ENCODE measurements at regions not wholly inside any gene's neighbourhood (a gene's known extent, or its start where the extent isn't known, plus 50 kb on each side); places are given as distances from the start of the nearest gene placed in this dataset.

DNA sequence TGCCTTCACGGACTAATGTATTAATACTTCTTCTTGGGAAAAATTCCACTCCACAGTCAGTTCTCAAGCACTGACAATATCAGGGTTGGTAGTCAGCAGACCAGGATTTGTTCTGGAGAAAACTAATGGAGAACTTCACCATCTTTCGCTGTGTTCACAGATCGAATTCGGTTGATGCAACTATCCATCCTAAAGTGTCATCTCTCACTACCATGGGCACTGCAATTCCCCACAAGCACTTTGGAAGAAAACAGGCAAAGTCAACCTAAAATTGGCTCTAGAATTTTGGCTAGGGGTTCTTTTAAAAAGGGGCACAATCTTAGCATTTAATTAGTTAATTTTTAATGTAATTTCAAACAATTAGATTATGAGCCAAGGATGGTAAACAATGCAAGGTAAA is 164.4 kb downstream of the HGF start:
- DNase-seq: no peak

GRCh38 chr7:81604808-81605174 is 165.1 kb downstream of the HGF start:
- no peak for DNase-seq

DNA sequence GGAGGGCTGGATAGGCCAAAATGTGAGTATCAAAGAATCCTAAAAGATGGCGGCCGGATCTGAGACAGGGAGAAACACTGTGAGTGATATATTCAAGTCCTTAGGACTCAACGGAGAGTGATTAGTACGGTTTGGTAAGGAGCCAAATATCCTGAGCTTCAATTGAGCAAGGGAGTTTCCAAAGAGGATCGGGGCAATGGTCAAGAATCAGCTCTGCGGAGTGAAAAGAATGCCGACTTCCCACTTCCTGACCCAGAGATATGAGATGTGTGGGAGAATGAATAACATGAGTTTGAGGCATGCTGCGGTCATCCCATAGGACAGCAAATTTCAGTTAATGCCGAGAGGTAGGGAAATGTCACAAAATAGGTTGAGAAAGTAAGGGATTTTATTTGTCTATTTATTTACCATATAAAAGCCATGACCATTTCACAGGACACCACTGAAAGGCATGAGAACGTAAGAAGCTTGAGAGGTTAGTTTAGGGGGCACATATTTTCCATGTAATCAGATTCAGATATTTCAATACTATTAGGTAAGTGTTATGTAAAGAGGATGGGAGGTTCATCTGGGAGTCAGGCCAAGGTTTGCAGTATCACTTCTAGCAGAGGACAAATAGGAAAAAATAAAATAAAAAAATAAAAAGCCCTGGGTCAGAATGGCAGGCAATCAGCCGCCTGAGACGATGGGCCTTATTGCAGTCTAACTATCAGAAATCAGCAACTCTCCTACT is 165.6 kb downstream of the HGF start:
- no peak for DNase-seq

DNA sequence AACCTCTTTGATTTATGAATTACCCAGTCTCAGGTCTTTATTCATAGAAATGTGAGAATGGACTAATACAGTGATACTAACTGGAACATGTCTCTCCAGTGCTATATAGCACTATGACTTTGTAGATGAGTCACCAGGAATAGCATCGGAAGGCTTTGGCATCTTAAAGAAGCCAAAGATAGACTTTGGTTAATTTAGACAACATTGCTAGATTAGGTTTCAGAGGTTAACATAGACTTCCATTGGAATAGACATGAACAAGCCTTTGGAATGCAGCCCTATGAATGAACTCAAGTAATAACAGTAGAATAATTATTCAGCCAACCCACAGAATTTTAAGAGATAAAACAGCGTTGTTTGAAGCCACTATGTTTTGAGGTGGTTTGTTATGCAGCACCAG is 169.2 kb downstream of the HGF start:
- DNase-seq: no peak

DNA sequence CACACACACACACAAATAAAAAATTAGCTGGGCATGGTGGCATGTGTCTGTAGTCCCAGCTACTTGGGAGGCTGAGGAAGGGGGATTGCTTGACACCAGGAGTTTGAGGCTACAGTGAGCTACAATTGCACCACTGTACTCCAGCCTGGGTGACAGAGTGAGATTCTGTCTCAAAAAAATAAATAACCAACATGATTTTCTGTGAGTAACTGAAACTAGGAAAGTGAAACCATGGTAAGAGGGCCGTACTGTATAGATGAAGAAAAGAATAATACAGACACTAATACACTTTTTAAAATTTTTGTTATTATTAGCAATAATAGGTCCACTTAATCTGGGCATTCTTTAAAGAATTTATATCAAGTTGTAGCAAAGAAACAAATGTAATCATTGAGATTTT is 170.9 kb downstream of the HGF start:
- no peak for DNase-seq

- no peak for DNase-seq
Measured at GRCh38 chr7:81594767-81595166, 175.1 kb downstream of the HGF start.

- DNase-seq: no peak
Measured at GRCh38 chr7:81590131-81590530, 179.7 kb downstream of the HGF start.

DNA sequence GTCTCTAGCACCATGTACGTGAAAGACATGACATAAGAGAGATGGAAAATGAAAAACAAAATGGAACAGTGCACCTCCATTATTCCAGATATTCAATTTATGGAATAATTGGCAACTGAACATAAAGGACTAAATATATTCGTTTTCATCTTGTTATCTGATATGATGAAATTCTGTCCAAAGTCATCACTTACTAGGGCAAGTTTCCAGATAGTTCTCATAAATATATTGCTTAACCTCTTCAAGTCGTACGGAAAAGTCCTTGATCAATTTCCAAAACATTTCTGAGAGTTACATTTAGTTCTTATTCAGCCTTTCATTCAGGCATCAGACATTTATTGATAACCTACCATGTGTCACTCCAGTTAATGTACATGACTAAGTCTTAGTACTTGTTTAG is 185.2 kb downstream of the HGF start:
- no peak for DNase-seq

DNA sequence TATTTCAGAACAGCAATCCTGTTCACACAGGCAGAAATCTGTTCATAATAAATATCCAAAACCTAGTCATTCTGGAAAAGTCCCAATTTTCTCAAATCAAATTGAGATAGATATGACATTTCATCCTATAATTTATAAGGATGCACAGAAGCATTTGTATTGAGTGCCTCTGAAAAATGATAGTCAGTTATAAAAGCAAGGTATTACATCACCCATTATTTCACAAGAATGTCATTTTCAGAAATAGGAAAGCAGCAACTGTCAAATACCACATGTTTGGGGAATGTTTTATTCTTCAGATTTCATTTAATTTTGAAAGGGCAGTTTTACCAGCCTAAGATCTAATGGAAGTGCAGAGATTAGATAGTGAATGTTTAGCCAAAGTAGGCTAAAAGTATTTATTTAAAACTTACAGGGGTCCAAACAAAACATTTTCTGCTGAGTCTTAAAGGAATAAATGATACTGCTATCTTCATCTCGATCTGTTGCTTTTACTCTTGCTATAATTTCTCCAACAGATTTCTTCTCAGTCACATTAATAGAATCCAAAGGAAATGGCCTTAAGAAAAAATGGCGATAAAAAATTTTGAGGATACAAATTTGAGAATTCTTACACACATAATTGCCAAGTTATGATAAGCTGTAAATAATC is 185.8 kb downstream of the HGF start:
- DNase-seq: no peak

- DNase-seq: no peak
Measured at GRCh38 chr7:81583090-81583489, 186.8 kb downstream of the HGF start.

GRCh38 chr7:81577642-81578340 is 192.1 kb downstream of the HGF start:
- DNase-seq: no peak

DNA sequence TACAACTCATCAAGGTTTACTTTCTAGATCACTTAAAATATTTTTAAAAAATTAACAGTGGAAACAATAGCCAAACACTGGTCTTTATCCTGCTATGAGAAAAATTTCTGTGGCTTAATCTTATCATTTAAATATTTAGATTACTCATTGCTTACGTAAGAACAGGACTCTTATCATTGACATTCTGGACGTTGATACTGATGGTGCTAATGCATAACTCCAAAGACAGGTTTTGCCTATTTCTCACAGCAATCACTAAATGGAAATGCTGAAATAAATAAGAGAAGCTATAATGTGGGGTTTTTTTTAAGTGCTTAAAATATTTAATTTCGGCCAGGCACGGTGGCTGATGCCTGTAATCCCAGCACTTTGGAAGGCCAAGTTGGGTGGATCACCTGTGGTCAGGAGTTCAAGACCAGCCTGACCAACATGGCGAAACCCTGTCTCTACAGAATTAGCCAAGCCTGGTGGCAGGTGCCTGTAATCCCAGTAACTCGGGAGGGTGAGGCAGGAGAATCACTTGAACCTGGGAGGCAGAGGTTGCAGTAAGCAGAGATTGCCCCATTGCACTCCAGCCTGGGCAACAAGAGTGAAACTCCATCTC is 195.0 kb downstream of the HGF start:
- DNase-seq: no peak

- DNase-seq: no peak
Measured at GRCh38 chr7:81573932-81574331, 195.9 kb downstream of the HGF start.

DNA sequence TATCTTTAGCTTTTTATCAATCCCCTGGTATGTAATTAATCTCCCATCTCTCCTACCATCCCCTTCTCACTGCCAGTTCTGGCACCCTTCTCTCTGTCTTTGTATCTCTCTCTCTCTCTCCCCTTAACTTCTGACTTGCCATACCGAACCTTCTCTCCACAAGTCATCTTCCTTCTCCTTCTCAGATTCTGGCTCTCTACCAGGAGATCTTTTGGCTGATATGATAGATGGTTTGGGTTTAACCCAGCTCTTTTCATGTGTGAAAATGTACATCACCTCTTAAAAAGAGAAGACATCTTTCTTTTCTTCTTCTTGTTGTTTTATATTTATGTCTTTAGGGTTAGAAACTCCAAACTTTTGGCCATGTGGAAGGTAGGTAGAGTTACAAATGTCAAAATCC is 196.7 kb downstream of the HGF start:
- DNase-seq: no peak

DNA sequence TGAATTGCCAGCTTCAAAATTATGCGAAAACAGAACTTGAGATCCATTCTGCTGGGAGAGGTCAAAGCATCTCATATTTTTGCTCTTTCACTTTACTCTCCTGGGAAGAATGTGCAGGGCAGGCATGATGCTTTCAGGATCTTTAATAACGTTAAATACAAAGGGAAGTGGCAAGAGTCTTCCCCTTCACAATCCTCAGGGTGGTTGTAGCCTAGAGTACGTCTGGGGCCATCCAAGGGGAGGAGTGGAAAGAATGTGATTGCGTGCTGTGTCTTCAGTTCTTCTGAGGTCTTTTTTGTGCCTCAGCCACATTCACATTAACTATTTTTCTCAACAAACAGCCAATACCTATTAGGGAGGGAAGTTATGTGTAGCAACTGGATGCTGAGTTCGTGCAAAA is 207.3 kb downstream of the HGF start:
- DNase-seq: no peak

- no peak for DNase-seq
Measured at GRCh38 chr7:81560708-81561107, 209.1 kb downstream of the HGF start.

DNA sequence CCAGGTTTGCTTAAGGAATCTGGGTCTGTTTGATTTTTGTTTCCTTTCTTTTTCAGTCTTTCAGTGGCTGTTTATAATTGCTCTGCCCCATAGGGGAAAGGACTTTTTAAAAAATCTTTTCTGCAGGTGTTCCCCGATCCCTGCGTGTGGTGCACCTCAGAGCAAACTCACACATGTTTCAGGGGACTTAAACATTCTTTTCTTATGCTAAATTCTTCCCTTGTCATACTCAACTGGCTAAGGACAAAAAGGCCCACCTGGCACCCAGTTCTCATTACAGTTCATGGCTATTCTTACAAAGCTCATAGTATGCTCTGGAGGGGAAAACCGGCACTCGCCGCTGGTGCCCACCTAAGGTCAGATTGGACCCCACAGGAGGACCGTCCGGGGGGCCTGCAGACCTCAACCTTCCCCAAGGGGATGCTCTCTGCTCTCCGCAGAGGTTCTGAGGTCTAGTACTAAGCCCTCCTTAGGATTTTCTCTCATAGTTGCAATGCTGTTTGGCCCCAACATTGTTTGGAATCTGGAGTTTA is 220.3 kb downstream of the HGF start:
- no peak for DNase-seq

- no peak for DNase-seq
Measured at GRCh38 chr7:81534996-81535395, 234.9 kb downstream of the HGF start.

GRCh38 chr7:81534446-81534845 is 235.4 kb downstream of the HGF start:
- no peak for DNase-seq

DNA sequence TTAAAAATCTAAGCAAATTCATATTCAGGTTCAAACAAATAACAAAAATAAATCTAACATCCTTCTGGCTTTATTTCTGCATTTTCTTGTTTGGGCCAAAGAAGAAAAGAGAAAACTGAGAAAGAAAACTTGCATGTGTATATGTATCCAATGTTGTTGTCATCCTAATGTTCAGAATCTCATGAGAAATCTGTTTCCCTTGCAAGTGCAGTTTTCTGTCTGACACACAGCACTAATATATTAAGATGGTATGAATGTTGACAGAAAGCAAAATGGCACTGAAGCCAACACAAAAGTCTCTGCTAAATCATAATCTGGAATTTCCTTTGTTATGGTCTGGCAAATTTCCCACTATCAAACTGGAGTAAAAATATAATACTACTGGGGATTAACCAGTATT is 235.9 kb downstream of the HGF start:
- no peak for DNase-seq

DNA sequence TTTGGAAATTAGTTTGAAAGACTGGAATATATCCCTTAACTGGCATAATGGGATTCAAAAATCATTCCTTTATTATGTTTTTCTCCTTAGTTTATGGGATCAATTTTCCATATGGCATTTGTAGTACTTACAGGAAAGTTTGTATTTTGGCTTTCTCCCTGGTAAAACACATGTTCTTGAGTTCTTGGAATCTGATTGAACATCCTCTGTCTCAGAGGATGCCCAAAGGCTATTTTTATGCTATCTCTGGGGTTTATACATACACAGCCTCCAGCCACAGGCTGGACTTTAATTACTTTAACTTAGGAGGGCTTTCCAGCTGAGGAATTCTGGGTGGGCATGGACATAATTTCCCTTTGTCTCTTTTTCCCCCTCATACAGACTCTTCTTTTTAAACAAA is 236.4 kb downstream of the HGF start:
- no peak for DNase-seq

DNA sequence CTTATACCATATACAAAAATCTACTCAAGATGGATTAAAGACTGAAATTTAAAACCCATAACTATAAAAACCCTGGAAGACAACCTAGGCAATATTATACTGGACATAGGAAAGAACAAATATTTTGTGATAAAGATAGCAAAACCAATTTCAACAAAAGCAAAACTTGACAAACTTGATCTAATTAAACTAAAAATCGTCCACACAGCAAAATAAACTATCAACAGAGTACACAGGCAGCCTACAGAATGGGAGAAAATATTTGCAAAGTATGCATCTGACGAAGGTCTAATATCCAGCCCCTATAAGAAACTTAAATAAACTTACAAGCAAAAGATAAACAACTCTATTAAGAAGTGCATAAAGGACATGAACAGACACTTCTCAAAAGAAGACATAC is 240.1 kb downstream of the HGF start:
- no peak for DNase-seq

DNA sequence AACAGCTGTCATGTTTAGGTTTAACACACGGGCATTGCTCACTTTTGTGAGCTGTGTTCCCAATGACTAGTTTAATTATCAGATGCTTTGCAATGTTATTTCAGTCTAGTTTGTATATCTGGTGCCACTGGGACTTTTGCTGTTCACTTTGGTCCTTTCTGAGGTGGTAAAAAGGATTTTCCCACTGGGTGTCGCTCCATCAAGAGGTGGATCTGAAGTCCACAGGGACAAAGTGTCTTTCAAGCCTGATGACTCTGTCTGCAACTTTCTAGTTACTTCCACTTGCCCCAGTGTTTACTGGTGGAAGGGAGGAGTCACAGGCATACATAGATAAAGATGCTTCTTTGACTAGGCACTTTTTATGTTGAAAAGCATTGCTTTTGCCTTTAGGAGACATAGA is 242.2 kb downstream of the HGF start:
- no peak for DNase-seq

GRCh38 chr7:81526971-81527370 is 242.9 kb downstream of the HGF start:
- DNase-seq: no peak
